ENCODE measurements at regions not wholly inside any gene's neighbourhood (a gene's known extent, or its start where the extent isn't known, plus 50 kb on each side); places are given as distances from the start of the nearest gene placed in this dataset.
"Not testable (repeated sequence)": the region's sequence is repeated elsewhere in the genome, so short reads cannot be mapped to it uniquely, and the experiment has no call there.

DNA sequence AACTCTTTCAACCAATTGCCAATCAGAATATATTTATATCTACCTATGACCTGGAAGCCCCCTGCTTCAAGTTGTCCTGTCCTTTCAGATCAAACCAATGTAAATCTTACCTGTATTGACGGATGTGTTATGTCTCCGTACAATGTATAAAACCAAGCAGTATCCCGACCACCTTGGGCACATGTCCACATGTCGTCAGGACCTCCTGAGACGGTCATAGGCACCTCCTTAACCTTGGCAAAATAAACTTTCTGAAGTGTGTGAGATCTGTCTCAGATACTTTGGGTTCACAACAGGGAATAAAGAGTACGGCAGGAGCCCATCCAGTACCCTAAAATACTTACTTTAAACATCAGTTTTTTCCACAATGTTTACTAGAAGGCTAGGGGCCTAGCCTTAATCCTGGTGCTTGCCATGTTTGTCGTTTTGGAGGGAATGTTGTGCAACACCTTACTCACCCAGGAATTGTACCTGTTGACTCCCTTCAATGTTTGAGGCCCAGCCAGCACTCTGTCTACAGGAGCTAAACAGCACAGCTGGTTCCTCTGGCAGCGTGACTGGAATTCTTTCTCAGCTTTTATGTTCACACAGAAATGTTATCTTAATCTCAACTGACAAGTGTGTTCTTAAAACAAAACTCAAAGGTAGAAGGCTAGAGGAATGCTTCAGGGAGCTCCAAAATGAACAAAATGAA is 90.8 kb upstream of the USP25 start:
- no peak for DNase-seq

- not testable (repeated sequence) for DNase-seq
These were observed 89.7 kb upstream of the USP25 start for GRCh38 chr21:15640113-15640512.

GRCh38 chr21:15644489-15644888 is 85.3 kb upstream of the USP25 start:
- DNase-seq: no peak

DNA sequence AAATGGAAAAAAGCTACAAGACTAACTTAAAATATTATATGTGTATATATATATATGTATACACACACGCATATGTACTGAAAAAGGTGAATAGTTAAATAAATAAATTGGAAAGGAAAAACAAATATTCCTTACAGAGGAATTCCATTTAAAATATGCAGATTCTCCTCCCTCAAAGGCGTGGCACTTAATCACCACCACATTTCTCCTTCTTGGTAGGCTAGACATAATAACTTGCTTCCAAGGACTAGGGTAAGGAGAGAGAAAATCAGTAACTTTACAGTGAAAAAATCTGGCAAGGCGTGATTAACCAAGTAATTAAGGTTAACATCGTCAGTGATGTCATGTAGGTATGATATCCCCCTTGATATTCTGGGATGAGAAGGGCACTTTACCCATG is 84.0 kb upstream of the USP25 start:
- no peak for DNase-seq

GRCh38 chr21:15650735-15651134 is 79.0 kb upstream of the USP25 start:
- no peak for DNase-seq

DNA sequence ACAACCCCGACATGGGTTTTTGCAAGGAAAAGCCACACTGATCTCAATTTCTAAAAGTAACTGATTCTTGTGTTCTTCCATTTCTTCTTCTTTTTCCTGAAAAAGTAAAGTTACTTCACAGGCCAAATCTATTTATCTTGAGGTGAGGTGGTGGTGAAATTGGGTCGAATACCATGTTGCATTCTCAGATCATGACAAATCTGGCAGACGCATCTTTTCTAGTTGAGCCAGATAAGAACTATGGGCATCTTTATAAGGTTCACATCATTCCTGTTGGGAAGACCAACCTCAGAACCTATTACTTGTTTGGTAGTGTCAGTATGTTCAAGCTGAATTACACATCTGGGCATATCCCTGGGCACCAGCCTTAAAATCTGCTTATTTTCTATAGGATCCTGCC is 78.6 kb upstream of the USP25 start:
- no peak for DNase-seq

DNA sequence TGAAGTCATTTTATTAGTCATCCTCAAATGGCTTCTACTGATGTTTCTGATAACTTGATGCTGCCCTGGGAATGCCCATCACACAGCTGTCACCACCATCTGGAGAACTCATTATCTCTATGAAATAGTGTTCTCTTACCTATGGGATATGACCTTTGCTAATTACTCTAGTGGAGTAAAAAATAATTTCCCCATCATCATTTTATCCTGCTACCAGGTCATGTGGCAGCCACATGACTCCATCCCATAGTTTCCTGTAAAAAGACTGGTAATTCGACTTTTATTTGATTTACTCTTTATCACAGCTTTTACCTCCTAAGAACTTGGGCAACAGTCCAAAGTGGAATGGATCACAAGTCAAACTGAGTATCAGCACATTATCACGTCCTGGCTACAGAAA is 76.1 kb upstream of the USP25 start:
- no peak for DNase-seq

DNA sequence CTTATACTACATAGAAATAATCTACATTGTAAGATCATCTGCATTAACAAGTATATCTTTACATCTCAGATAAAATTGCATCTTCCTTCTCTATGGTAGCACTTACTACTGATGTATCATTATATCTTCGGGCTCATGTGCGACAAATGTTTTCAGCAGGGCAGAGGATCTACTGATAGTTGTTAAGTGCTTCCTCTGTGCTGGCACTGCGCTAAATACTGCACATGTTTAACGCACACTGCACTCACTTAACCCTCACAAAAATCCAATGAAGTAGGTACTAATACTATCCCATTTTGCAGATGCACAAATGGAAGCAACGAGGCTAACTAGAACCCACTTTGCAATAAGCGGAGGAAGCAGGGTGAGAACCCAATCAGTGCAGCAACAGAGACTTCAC is 75.6 kb upstream of the USP25 start:
- no peak for DNase-seq

DNA sequence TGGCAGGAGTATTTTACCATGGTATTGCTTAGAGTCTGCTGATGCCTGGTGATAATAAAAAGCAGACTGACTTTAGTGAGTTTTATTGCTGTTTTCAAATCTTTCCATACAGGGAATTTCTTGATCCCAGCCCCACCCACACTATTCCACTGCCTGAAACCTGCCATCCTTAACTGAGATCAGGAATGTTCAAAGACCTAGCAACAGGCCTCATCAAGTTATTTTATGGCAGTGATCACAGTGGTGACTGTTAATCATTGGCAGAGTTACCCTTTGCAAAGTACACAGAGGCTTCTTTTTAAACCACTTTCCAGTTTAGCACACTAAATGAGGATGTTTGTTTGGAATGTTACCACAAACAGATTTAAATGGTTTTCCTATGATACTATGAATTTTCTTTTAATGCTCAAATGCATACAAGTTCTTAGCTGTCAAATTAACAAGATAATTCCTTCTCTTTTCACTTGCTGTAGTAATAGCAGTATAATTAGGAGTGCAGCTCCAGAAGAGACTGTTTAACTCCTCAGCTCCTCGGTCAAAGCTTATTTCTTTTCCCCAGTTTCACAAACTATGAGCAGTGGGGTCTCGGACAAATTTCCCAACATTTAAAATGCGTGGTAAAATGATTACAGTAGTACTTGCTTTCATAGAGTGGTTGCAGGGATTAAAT is 69.9 kb upstream of the USP25 start:
- DNase-seq: no peak

DNA sequence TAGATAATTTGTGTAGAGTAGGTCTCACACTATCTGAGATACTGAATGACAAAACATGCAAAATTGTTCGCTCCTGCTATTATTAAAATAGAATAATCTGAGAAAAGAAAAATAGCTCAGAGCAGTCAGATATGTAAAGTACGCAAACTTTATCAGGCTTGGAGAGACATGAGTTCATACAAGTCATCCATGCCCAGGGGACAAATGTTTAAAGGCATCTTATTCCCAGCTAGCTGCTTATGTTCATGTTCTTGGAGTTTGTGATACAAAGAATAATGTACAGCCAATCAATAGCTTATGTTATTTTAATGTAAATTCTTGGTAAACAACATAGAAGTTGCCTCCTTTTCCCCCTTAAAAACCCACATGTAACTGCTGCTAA is 69.4 kb upstream of the USP25 start:
- no peak for DNase-seq

- DNase-seq: no peak
These were observed 62.8 kb upstream of the USP25 start for GRCh38 chr21:15667010-15667409.

DNA sequence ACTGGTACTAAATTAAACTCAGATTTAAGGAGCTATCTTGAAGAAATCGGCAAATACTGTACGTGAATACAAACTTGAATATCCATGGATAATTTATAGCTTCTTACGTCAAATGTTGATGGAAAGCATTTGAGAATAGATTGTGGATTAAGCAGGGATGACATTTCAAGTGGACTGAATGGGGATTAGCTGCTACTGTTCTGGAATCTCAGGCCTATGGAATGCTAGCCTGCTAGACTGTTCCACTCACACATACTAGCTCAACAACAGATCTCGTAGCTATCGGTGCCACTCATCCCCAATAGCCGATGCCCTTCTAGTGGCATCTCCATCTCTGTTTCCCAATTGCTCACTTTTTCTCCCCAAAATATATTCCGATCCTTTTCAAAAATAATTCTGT is 62.0 kb upstream of the USP25 start:
- DNase-seq: no peak

DNA sequence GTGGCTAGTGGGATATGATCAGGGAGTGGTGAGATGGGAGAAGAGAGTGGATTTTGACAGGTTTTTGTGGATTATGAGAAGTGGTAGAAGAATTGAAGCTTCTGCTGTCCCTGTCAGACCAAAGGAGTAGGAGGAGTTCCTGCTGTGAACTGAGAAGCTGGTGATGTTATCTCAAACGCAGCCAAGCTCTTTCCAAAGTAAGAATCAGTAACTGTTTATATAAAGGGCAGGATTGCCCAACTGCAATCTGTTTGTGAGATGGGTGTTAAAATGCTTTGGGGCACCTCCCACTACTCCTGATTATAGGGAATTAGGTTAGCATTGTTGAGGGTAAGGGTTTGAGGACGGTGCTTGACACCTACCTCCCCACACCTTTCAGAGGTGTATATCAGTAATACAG is 60.5 kb upstream of the USP25 start:
- no peak for DNase-seq

- DNase-seq: no peak
These were observed 58.6 kb upstream of the USP25 start for GRCh38 chr21:15671188-15671587.

GRCh38 chr21:15672578-15672977 is 57.2 kb upstream of the USP25 start:
- not testable (repeated sequence) for DNase-seq

- no peak for DNase-seq
These were observed 52.8 kb upstream of the USP25 start for GRCh38 chr21:15676935-15677334.

DNA sequence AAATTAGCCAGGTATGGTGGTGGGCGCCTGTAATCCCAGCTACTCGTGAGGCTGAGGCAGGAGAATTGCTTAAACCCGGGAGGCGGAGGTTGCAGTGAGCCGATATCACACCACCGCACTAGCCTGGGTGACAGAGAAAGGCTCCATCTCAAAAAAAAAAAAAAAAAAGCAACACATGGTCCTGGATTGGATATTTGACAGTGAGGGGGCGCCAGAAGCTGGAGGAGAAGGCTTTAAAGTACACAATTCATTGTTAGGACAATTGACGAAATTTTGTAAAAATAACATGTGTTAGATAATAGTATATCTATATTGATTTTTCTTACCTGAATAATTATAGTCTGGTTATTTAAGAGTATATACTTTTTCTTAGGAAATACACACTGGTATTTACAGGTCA is 50.2 kb upstream of the USP25 start:
- no peak for DNase-seq

Data from KG1 (cell line).